Common myeloid progenitor, CD34-positive (primary cell): ENCODE measurements at regions not wholly inside any gene's neighbourhood (a gene's known extent, or its start where the extent isn't known, plus 50 kb on each side); places are given as distances from the start of the nearest gene placed in this dataset.

Experiments
- CTCF ChIA-PET: fragments of 350-600 bp; sonication (Branson Sonifier 250); formaldehyde crosslinking; loops from one replicate; lab custom pipeline; 2021; ENCODE audit warnings: antibody characterized with exemption; lab: Charles Lee
- POLR2A ChIA-PET: fragments of 350-600 bp; sonication (Branson Sonifier 250); formaldehyde crosslinking; loops from one replicate; lab custom pipeline; 2021; ENCODE audit warnings: antibody characterized with exemption; lab: Charles Lee
- DNase-seq, 3 donors: peaks; one replicate each; pipeline versions ENCODE4 v3.0.0 to v3.0.0-alpha.2; 2013
- H3K27ac ChIP-seq, 2 experiments: 1 replicate in 1 of 2; 2 replicates in 1 of 2; pipeline ENCODE4 v1.7.0; 2013; ENCODE audit warnings: inconsistent platforms in 2 of 2, low read length in 2 of 2, mild to moderate bottlenecking in 2 of 2, low read depth in 1 of 2, moderate library complexity in 1 of 2; ENCODE audit not compliant: severe bottlenecking in 2 of 2, insufficient read depth in 1 of 2, poor library complexity in 1 of 2
- H3K27me3 ChIP-seq, 5 experiments: replicated peaks in 2 of 5; 1 replicate in 3 of 5; 2 replicates in 2 of 5; pipeline versions ENCODE4 v1.6.1 to v1.7.0; 2013; ENCODE audit warnings: low read length in 4 of 5, mild to moderate bottlenecking in 2 of 5, moderate library complexity in 2 of 5, inconsistent platforms in 1 of 5; ENCODE audit not compliant: insufficient read depth in 5 of 5, control insufficient read depth in 4 of 5
- H3K36me3 ChIP-seq, 4 experiments: 1 replicate in 2 of 4; 2 replicates in 2 of 4; pipeline versions ENCODE4 v1.6.1 to v1.7.0; 2013; ENCODE audit warnings: low read length in 3 of 4, control low read depth in 1 of 4, mild to moderate bottlenecking in 1 of 4; ENCODE audit not compliant: control insufficient read depth in 4 of 4, insufficient read depth in 4 of 4
- H3K4me1 ChIP-seq, 4 experiments: 1 replicate in 3 of 4; 2 replicates in 1 of 4; pipeline versions ENCODE4 v1.6.1 to v1.7.1; 2013; ENCODE audit warnings: low read length in 3 of 4, mild to moderate bottlenecking in 3 of 4, control low read depth in 1 of 4, inconsistent platforms in 1 of 4, moderate library complexity in 1 of 4; ENCODE audit not compliant: control insufficient read depth in 4 of 4, insufficient read depth in 4 of 4; ENCODE audit errors: control extremely low read depth in 1 of 4
- H3K4me3 ChIP-seq, 7 experiments: 1 replicate in 4 of 7; 2 replicates in 3 of 7; pipeline versions ENCODE4 v1.5.1 to v1.7.0; 2013; ENCODE audit warnings: mild to moderate bottlenecking in 7 of 7, low read length in 6 of 7, moderate library complexity in 6 of 7, inconsistent platforms in 2 of 7, low read depth in 2 of 7, control low read depth in 1 of 7; ENCODE audit not compliant: insufficient read depth in 4 of 7, control insufficient read depth in 1 of 7; ENCODE audit errors: extremely low read depth in 1 of 7
- H3K9me3 ChIP-seq, 5 experiments: 1 replicate in 4 of 5; 2 replicates in 1 of 5; pipeline versions ENCODE4 v1.6.1 to v1.7.1; 2013; ENCODE audit warnings: low read length in 4 of 5, mild to moderate bottlenecking in 2 of 5, inconsistent platforms in 1 of 5, low read depth in 1 of 5, moderate library complexity in 1 of 5; ENCODE audit not compliant: control insufficient read depth in 4 of 5, insufficient read depth in 2 of 5; ENCODE audit errors: control extremely low read depth in 1 of 5
- WGBS: methylation state at CpG from one replicate; pipeline ENCODE4 v1.1.5; 2013; ENCODE audit not compliant: insufficient coverage; 5-methylcytosine and 5-hydroxymethylcytosine counted together

- H3K9me3 ChIP-seq = peaks cover 0 to 8% (median 0%) of the 10 kb centered on the region in 5 experiments
- ChIA-PET CTCF (interaction anchor here (1.2 kb wide), 1 partner anchor 29 kb away, joined by 3 read pairs; no protein-coding TSS in a partner anchor), POLR2A (interaction anchor here (0.6 kb wide), 1 partner anchor 996 kb away, joined by 3 read pairs; no protein-coding TSS in a partner anchor)
- no peaks in the 10 kb centered on the region for H3K36me3 ChIP-seq
- WGBS = 100% methylated on average over 2 of the region's 2 CpGs
- no peak for DNase-seq
- no peak overlapping the region for H3K27ac ChIP-seq
- H3K4me1 ChIP-seq = no peaks in the 10 kb centered on the region
- peaks cover 0 to 2% (median 0%) of the 10 kb centered on the region in 5 experiments for H3K27me3 ChIP-seq
- no peak overlapping the region for H3K4me3 ChIP-seq
These were observed 184.9 kb downstream of the CDCA7 start for GRCh38 chr2:173539615-173540014.

- WGBS = 83% methylated on average over 6 of the region's 6 CpGs
- Histone ChIP-seq H3K36me3 (no peaks in the 10 kb centered on the region), H3K4me1 (peaks cover 0 to 16% (median 3%) of the 10 kb centered on the region in 4 experiments), H3K4me3 (no peak overlapping the region), H3K27ac (no peak overlapping the region), H3K27me3 (no peaks in the 10 kb centered on the region), H3K9me3 (peaks cover 0 to under 1% (median 0%) of the 10 kb centered on the region in 5 experiments)
- DNase-seq = no peak
- ChIA-PET CTCF (interaction anchor here (0.9 kb wide), 1 partner anchor 23 kb away, joined by 3 read pairs; no protein-coding TSS in a partner anchor), POLR2A (no interaction called here)
These were observed 190.1 kb downstream of the CDCA7 start for GRCh38 chr2:173544641-173545363.

- ChIA-PET CTCF (interaction anchor here (0.9 kb wide), 1 partner anchor 22 kb away, joined by 3 read pairs; no protein-coding TSS in a partner anchor), POLR2A (no interaction called here)
- peaks cover 0 to 2% (median 0%) of the 10 kb centered on the region in 5 experiments for H3K9me3 ChIP-seq
- H3K4me1 ChIP-seq = peaks cover 0 to 16% (median 3%) of the 10 kb centered on the region in 4 experiments
- H3K4me3 ChIP-seq = no peak overlapping the region
- no peaks in the 10 kb centered on the region for H3K36me3 ChIP-seq
- H3K27ac ChIP-seq = no peak overlapping the region
- peak in 2 of 3 donors; percentile 54 to 57 for DNase-seq
- no peaks in the 10 kb centered on the region for H3K27me3 ChIP-seq
- 65% methylated on average over 3 of the region's 3 CpGs for WGBS
These were observed 190.7 kb downstream of the CDCA7 start for GRCh38 chr2:173545364-173545763.

GRCh38 chr2:173547499-173547898, 192.8 kb downstream of the CDCA7 start:
- ChIA-PET CTCF (interaction anchor here (0.9 kb wide), 1 partner anchor 10 kb away, joined by 3 read pairs; no protein-coding TSS in a partner anchor), POLR2A (interaction anchor here (0.6 kb wide), 1 partner anchor 141 kb away, joined by 3 read pairs; no protein-coding TSS in a partner anchor)
- Histone ChIP-seq H3K4me1 (peaks cover 0 to 16% (median 3%) of the 10 kb centered on the region in 4 experiments), H3K9me3 (peaks cover 0 to 11% (median 0%) of the 10 kb centered on the region in 5 experiments), H3K36me3 (no peaks in the 10 kb centered on the region), H3K27me3 (no peaks in the 10 kb centered on the region), H3K27ac (no peak overlapping the region), H3K4me3 (no peak overlapping the region)
- no peak for DNase-seq
- WGBS = 87% methylated on average over 5 of the region's 6 CpGs

GRCh38 chr2:173550143-173550542, 195.5 kb downstream of the CDCA7 start:
- no peaks in the 10 kb centered on the region for H3K36me3 ChIP-seq
- no peak overlapping the region for H3K4me3 ChIP-seq
- H3K9me3 ChIP-seq = peaks cover 0 to 11% (median 0%) of the 10 kb centered on the region in 5 experiments
- CTCF ChIA-PET = no interaction called here
- no CpG with 5 or more reads among the region's 1 CpG for WGBS
- no peak for DNase-seq
- POLR2A ChIA-PET = no interaction called here
- H3K27ac ChIP-seq = no peak overlapping the region
- peaks cover 0 to 4% (median 0%) of the 10 kb centered on the region in 5 experiments for H3K27me3 ChIP-seq
- peaks cover 0 to 13% (median 3%) of the 10 kb centered on the region in 4 experiments for H3K4me1 ChIP-seq

- no peak overlapping the region for H3K27ac ChIP-seq
- DNase-seq = no peak
- peaks cover 0 to 11% (median 0%) of the 10 kb centered on the region in 5 experiments for H3K9me3 ChIP-seq
- H3K36me3 ChIP-seq = no peaks in the 10 kb centered on the region
- peaks cover 0 to 12% (median 4%) of the 10 kb centered on the region in 5 experiments for H3K27me3 ChIP-seq
- ChIA-PET CTCF (no interaction called here), POLR2A (no interaction called here)
- WGBS = 58% methylated on average over 3 of the region's 3 CpGs
- no peaks in the 10 kb centered on the region for H3K4me1 ChIP-seq
- H3K4me3 ChIP-seq = no peak overlapping the region
These were observed 197.9 kb downstream of the CDCA7 start for GRCh38 chr2:173552531-173552930.

GRCh38 chr2:173553593-173553992, 198.9 kb downstream of the CDCA7 start:
- 93% methylated on average over 5 of the region's 6 CpGs for WGBS
- ChIA-PET CTCF (no interaction called here), POLR2A (interaction anchor here (0.5 kb wide), 1 partner anchor 1428 kb away, joined by 3 read pairs; no protein-coding TSS in a partner anchor)
- H3K4me3 ChIP-seq = no peak overlapping the region
- no peak for DNase-seq
- peaks cover 0 to 15% (median 5%) of the 10 kb centered on the region in 5 experiments for H3K27me3 ChIP-seq
- H3K9me3 ChIP-seq = peaks cover 0 to 11% (median 0%) of the 10 kb centered on the region in 5 experiments
- H3K36me3 ChIP-seq = no peaks in the 10 kb centered on the region
- H3K27ac ChIP-seq = no peak overlapping the region
- H3K4me1 ChIP-seq = no peaks in the 10 kb centered on the region
